ENCODE measurements at regions not wholly inside any gene's neighbourhood (a gene's known extent, or its start where the extent isn't known, plus 50 kb on each side); places are given as distances from the start of the nearest gene placed in this dataset.

DNA sequence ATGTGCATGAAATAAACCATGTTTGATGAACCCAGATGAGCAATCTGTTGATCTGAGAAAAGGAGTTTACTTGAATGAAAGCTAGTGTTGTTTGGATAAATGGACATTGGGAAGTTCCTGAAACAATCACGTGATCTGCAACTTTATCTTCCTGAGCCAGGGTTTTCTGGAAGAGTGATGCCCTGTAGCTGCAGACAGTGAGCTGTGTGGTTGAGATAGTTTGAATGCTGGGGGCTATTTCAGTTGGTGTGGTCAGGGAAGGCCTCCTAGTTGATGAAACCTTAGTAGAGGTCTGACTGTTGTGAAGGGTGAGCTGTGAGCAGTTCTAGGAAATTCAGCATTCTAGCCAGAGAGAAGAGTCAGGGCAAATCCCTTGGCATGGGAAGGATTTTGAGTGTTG lies 643.7 kb downstream of the UTRN start:
- Mint-ChIP-seq H3K9me3 (ENCODE audit: unreplicated experiment) (no peaks in the 10 kb centered on the region), H3K4me1 (ENCODE audit: unreplicated experiment) (no peaks in the 10 kb centered on the region), H3K36me3 (ENCODE audit: low read depth, unreplicated experiment) (peaks cover 16% of the 10 kb centered on the region), H3K27ac (ENCODE audit: unreplicated experiment) (no peak overlapping the region), H3K27me3 (ENCODE audit: unreplicated experiment) (peaks cover 3% of the 10 kb centered on the region), H3K4me3 (ENCODE audit: unreplicated experiment) (no peak overlapping the region)
- TF ChIP-seq, protein P1, sequence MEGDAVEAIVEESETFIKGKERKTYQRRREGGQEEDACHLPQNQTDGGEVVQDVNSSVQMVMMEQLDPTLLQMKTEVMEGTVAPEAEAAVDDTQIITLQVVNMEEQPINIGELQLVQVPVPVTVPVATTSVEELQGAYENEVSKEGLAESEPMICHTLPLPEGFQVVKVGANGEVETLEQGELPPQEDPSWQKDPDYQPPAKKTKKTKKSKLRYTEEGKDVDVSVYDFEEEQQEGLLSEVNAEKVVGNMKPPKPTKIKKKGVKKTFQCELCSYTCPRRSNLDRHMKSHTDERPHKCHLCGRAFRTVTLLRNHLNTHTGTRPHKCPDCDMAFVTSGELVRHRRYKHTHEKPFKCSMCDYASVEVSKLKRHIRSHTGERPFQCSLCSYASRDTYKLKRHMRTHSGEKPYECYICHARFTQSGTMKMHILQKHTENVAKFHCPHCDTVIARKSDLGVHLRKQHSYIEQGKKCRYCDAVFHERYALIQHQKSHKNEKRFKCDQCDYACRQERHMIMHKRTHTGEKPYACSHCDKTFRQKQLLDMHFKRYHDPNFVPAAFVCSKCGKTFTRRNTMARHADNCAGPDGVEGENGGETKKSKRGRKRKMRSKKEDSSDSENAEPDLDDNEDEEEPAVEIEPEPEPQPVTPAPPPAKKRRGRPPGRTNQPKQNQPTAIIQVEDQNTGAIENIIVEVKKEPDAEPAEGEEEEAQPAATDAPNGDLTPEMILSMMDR (IDR thresholded peaks at IDR 0.05; ENCODE audit: unreplicated experiment), result no peak
- no peak for DNase-seq (ENCODE audit: low spot score)

DNA sequence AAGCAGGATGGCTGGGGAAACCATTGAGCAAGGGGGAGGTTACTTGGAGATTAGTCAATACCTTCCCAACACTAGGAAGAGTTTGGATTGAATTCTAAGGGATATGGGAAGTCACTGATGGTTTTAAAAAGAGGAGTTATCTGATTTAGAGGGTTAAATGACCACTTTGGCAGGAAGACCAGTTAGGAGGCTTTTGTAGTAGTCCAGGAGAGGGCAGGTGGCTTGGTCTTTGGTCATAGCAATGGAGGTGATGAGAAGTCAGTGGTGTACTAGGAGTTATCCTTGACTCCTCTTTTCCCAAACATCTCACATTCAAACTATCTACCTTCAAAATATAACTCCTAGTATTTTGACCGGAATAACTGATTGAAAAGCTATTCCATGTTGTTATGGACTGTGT lies 644.1 kb downstream of the UTRN start:
- TF ChIP-seq, protein P1 (IDR thresholded peaks at IDR 0.05; ENCODE audit: unreplicated experiment), result no peak
- H3K27ac Mint-ChIP-seq (ENCODE audit: unreplicated experiment), result no peak overlapping the region
- H3K27me3 Mint-ChIP-seq (ENCODE audit: unreplicated experiment), result peaks cover 2% of the 10 kb centered on the region
- DNase-seq (ENCODE audit: low spot score), result no peak
- H3K4me3 Mint-ChIP-seq (ENCODE audit: unreplicated experiment), result no peak overlapping the region
- no peaks in the 10 kb centered on the region for H3K4me1 Mint-ChIP-seq (ENCODE audit: unreplicated experiment)
- H3K36me3 Mint-ChIP-seq (ENCODE audit: low read depth, unreplicated experiment), result peaks cover 12% of the 10 kb centered on the region
- no peaks in the 10 kb centered on the region for H3K9me3 Mint-ChIP-seq (ENCODE audit: unreplicated experiment)

DNA sequence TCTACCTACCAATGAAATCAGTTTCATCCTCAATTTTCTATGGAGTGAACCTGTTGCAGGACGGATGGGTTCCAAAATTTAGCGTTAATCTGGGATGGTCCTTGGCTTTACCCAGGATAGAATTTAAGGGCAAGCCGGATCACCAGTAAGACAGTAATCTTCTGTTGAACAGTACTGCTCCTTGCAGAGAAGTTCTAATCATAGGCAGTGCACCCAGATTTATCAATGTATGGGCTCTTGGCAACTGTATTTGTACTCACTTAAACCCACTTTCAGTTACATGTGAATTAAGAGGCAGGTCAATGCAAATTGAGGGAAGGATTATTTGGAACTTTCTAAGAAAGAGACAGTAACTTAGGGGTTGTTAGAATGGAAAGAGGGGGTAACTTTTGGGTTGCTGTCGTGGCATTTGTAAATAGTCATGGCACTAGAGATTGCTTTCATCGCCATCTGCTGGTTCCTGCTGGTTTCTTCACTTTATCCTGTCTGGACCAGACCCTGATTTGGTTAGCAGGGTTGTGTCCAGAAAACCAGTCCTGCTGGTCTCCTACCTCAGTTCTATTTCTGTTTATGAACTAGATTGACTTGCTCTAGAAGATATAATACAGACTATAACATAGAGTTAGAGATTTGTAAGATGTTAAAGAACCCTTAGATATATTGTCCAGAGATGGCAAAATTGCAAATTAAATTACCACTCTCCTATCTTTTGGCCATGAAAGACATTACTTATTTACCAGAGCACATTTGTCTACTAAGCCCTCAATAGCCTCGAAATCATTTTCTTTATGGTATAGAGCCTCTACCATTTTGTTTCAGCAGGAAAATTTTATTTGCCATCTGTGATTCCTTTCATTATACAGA lies 646.3 kb downstream of the UTRN start:
- H3K4me3 Mint-ChIP-seq (ENCODE audit: unreplicated experiment), result no peak overlapping the region
- TF ChIP-seq, protein P1 (IDR thresholded peaks at IDR 0.05; ENCODE audit: unreplicated experiment), result peak; percentile 66
- no peaks in the 10 kb centered on the region for H3K4me1 Mint-ChIP-seq (ENCODE audit: unreplicated experiment)
- no peak overlapping the region for H3K27ac Mint-ChIP-seq (ENCODE audit: unreplicated experiment)
- no peaks in the 10 kb centered on the region for H3K9me3 Mint-ChIP-seq (ENCODE audit: unreplicated experiment)
- H3K27me3 Mint-ChIP-seq (ENCODE audit: unreplicated experiment), result no peaks in the 10 kb centered on the region
- H3K36me3 Mint-ChIP-seq (ENCODE audit: low read depth, unreplicated experiment), result peaks cover 5% of the 10 kb centered on the region
- peak; percentile 41 for DNase-seq (ENCODE audit: low spot score)

DNA sequence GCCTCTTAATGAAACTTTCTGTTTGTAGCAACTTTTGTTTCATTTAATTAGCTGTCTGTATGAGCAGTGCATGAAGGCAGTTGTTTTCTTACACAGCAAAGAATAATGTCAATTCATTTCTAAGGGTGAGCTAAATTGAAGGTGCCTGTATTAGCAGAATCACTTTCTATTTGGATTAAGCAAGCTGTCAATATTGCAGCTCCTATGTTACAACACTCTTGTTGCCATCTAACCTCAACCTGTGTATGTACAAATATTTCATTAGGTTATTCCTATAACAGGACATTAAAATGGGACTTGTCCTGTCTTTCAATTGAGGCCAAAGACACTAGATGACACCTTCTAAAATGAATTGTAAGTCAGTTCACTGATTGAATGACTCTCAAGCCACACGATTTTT lies 647.5 kb downstream of the UTRN start:
- Mint-ChIP-seq H3K9me3 (ENCODE audit: unreplicated experiment) (no peaks in the 10 kb centered on the region), H3K4me3 (ENCODE audit: unreplicated experiment) (no peak overlapping the region), H3K36me3 (ENCODE audit: low read depth, unreplicated experiment) (peaks cover 5% of the 10 kb centered on the region), H3K27me3 (ENCODE audit: unreplicated experiment) (no peaks in the 10 kb centered on the region), H3K4me1 (ENCODE audit: unreplicated experiment) (no peaks in the 10 kb centered on the region), H3K27ac (ENCODE audit: unreplicated experiment) (no peak overlapping the region)
- no peak for DNase-seq (ENCODE audit: low spot score)
- TF ChIP-seq, protein P1 (IDR thresholded peaks at IDR 0.05; ENCODE audit: unreplicated experiment), result no peak

DNA sequence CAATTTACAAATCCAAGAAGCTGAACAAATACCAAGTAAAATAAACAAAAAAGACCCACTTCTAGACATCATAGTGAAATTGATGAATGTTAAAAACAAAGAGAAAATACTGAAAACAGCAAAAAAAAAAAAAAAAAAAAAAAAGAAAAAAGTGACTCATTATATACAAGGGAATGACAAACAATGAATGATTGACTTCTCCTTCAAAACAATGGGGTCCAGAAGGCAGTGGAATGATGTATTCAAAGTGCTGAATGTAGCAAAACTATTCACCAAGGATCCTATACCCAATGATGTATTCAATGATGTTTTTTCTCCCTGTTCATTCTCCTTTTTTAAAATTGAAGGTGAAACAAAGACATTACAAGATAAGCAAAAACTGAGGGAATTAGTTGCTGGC lies 650.0 kb downstream of the UTRN start:
- H3K27ac Mint-ChIP-seq (ENCODE audit: unreplicated experiment), result no peak overlapping the region
- H3K27me3 Mint-ChIP-seq (ENCODE audit: unreplicated experiment), result no peaks in the 10 kb centered on the region
- TF ChIP-seq, protein P1 (IDR thresholded peaks at IDR 0.05; ENCODE audit: unreplicated experiment), result no peak
- no peaks in the 10 kb centered on the region for H3K4me1 Mint-ChIP-seq (ENCODE audit: unreplicated experiment)
- no peak for DNase-seq (ENCODE audit: low spot score)
- H3K36me3 Mint-ChIP-seq (ENCODE audit: low read depth, unreplicated experiment), result no peaks in the 10 kb centered on the region
- H3K4me3 Mint-ChIP-seq (ENCODE audit: unreplicated experiment), result no peak overlapping the region
- H3K9me3 Mint-ChIP-seq (ENCODE audit: unreplicated experiment), result no peaks in the 10 kb centered on the region

Measured in endothelial cell (in vitro differentiated cells).